ENCODE measurements at regions not wholly inside any gene's neighbourhood (a gene's known extent, or its start where the extent isn't known, plus 50 kb on each side); places are given as distances from the start of the nearest gene placed in this dataset.
"Not testable (repeated sequence)": the region's sequence is repeated elsewhere in the genome, so short reads cannot be mapped to it uniquely, and the experiment has no call there.

DNA sequence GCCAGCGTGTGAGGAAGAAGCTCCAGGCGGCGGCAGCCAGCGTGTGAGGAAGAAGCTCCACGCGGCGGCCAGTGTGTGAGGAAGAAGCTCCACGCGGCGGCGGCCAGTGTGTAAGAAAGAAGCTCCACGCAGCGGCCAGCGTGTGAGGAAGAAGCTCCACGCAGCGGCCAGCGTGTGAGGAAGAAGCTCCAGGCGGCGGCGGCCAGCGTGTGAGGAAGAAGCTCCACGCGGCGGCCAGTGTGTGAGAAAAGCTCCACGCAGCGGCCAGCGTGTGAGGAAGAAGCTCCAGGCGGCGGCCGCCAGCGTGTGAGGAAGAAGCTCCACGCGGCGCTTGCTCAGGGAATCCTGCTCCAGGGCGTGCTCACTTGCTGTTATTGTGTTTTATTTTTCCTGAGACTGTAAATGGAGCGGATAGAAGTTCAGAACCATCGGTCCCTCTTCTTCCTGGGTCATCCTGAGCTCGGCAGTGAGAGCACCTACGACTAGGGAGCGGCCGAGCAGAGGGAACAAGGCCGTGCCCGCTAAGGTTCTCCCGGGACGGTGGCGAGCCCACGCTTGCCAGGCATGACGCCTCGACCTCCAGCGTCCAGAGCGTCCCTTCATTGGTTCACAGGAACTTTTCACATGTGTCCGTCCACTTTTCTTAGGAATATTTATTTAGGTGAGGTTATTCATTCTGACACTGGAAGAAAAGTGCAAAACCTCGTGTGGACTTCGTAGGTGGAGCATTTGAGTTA lies 94.2 kb downstream of the TMEM18 start:
- Histone ChIP-seq H3K9me3 (ENCODE audit: severe bottlenecking) (no peaks in the 10 kb centered on the region), H3K4me3 (ENCODE audit: low read depth, low read length) (no peak overlapping the region), H3K36me3 (no peaks in the 10 kb centered on the region), H3K27me3 (ENCODE audit: insufficient read depth, low read depth, severe bottlenecking) (no peaks in the 10 kb centered on the region), H3K27ac (no peak overlapping the region)
- TF ChIP-seq, protein P1, sequence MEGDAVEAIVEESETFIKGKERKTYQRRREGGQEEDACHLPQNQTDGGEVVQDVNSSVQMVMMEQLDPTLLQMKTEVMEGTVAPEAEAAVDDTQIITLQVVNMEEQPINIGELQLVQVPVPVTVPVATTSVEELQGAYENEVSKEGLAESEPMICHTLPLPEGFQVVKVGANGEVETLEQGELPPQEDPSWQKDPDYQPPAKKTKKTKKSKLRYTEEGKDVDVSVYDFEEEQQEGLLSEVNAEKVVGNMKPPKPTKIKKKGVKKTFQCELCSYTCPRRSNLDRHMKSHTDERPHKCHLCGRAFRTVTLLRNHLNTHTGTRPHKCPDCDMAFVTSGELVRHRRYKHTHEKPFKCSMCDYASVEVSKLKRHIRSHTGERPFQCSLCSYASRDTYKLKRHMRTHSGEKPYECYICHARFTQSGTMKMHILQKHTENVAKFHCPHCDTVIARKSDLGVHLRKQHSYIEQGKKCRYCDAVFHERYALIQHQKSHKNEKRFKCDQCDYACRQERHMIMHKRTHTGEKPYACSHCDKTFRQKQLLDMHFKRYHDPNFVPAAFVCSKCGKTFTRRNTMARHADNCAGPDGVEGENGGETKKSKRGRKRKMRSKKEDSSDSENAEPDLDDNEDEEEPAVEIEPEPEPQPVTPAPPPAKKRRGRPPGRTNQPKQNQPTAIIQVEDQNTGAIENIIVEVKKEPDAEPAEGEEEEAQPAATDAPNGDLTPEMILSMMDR (IDR thresholded peaks at IDR 0.05; ENCODE audit: low read depth, low read length), result no peak
- no peak for DNase-seq

DNA sequence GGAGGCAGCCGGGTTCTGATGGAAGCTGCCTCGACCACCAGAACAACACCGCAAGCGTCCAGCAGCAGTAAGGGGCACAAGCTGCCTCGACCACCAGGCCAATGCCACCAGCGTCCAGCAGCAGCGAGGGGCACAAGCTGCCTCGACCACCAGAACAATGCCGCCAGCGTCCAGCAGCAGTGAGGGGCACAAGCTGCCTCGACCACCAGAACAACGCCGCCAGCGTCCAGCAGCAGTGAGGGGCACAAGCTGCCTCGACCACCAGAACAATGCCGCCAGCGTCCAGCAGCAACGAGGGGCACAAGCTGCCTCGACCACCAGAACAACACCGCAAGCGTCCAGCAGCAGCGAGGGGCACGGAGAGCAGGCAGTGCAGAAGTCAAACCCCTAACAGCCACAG lies 94.9 kb downstream of the TMEM18 start:
- H3K9me3 ChIP-seq (ENCODE audit: severe bottlenecking); H3K36me3 ChIP-seq; H3K4me3 ChIP-seq (ENCODE audit: low read depth, low read length); H3K27ac ChIP-seq; H3K27me3 ChIP-seq (ENCODE audit: insufficient read depth, low read depth, severe bottlenecking): not testable (repeated sequence)
- peak; percentile 2 for DNase-seq

DNA sequence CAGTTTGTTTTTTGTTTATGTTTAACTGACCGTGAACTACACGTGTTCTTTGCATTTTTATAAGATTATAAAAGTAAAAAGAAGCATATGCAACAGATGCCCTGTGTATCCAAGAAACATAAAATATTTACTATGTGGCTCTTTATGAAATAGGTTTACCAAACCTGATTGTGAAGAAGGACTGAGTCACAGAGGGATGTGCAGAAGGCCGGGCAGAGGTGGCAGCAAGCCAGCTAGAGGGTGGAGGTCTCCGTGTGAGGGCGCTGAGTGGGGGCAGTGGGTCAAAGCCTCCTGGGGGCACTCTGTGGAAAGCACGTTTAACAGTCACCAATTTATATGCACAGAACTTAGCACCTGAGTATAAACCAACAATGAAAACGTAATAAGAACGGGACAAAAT lies 97.2 kb downstream of the TMEM18 start:
- TF ChIP-seq, protein P1 (IDR thresholded peaks at IDR 0.05; ENCODE audit: low read depth, low read length), result no peak
- H3K36me3 ChIP-seq, result no peaks in the 10 kb centered on the region
- H3K9me3 ChIP-seq (ENCODE audit: severe bottlenecking), result peaks cover 11% of the 10 kb centered on the region
- H3K27me3 ChIP-seq (ENCODE audit: insufficient read depth, low read depth, severe bottlenecking), result no peaks in the 10 kb centered on the region
- no peak for DNase-seq
- H3K4me3 ChIP-seq (ENCODE audit: low read depth, low read length), result no peak overlapping the region
- no peak overlapping the region for H3K27ac ChIP-seq

DNA sequence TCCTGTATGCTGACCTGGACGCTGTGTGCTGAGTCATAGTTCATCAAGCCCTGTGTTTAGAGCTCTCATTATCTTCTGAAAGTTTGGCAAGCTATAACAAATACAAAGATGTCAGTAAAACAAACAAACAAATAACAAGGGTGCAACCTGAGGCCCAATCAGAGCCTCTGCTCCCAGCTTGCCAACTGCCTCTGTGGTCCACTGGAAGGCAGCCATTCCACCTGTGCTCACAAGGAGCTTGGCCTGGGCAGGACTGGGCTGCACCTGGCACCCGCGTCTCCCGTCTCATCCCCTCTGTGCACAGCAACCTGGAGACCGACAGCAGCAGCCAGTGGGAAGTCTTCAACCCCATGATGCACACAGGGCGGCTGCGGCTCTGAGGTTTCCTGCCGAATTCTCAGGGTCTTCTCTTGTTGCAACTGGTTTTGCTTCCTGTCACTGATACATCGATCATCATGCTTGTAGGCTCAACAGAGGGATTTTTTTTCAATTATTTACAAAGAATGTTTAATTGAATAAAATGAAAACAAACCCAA lies 97.8 kb downstream of the TMEM18 start:
- peak; percentile 7 for DNase-seq
- TF ChIP-seq, protein P1 (IDR thresholded peaks at IDR 0.05; ENCODE audit: low read depth, low read length), result no peak
- H3K27ac ChIP-seq, result no peak overlapping the region
- no peak overlapping the region for H3K4me3 ChIP-seq (ENCODE audit: low read depth, low read length)
- H3K9me3 ChIP-seq (ENCODE audit: severe bottlenecking), result peaks cover 11% of the 10 kb centered on the region
- no peaks in the 10 kb centered on the region for H3K27me3 ChIP-seq (ENCODE audit: insufficient read depth, low read depth, severe bottlenecking)
- no peaks in the 10 kb centered on the region for H3K36me3 ChIP-seq

DNA sequence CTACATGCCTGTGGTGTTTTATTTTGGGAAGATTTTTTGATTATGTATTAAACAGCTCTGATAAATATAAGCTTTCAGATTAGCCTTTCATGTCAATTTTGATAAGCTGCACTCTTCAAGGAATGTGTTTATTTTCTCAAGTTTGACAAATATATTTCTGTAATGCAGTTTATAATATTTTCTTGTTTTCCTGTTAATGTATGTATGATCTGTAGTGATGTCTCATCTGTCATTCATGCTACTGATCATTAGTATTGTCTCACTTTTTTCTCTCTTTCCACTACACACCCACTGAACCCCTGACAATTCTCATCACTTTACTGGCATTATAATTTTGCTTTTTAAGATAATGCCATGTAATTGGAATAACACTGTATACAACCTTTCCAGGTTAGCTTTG lies 100.9 kb downstream of the TMEM18 start:
- no peak for DNase-seq
- Histone ChIP-seq H3K4me3 (ENCODE audit: low read depth, low read length) (no peak overlapping the region), H3K9me3 (ENCODE audit: severe bottlenecking) (peaks cover 17% of the 10 kb centered on the region), H3K36me3 (no peaks in the 10 kb centered on the region), H3K27ac (no peak overlapping the region), H3K27me3 (ENCODE audit: insufficient read depth, low read depth, severe bottlenecking) (no peaks in the 10 kb centered on the region)
- TF ChIP-seq, protein P1 (IDR thresholded peaks at IDR 0.05; ENCODE audit: low read depth, low read length), result no peak

DNA sequence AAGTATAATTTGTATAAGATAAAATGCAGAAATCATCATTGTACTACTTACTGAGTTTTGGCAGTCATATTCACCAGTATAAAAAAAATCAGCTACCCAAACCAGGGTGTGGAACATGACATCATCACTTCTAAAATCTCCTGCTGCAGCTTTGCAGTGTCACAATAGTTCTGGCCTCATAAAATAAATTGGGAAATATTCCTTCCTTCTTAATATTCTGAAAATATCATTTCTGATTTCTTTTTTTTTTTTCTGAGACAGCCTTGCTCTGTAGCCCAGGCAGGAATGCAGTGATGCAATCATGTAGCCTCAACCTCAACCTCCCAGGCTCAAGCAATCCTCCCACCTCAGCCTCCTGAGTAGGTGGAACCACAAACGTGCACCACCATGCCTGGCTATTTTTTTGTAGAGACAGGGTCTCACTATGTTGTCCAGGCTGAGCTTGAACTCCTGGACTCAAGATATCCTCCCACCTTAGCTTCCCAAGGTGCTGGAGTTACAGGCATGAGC lies 101.4 kb downstream of the TMEM18 start:
- Histone ChIP-seq H3K36me3 (no peaks in the 10 kb centered on the region), H3K27me3 (ENCODE audit: insufficient read depth, low read depth, severe bottlenecking) (no peaks in the 10 kb centered on the region), H3K9me3 (ENCODE audit: severe bottlenecking) (peaks cover 17% of the 10 kb centered on the region), H3K27ac (no peak overlapping the region), H3K4me3 (ENCODE audit: low read depth, low read length) (no peak overlapping the region)
- DNase-seq, result no peak
- TF ChIP-seq, protein P1 (IDR thresholded peaks at IDR 0.05; ENCODE audit: low read depth, low read length), result no peak

Data from WERI-Rb-1 (cell line).